ENCODE measurements at regions not wholly inside any gene's neighbourhood (a gene's known extent, or its start where the extent isn't known, plus 50 kb on each side); places are given as distances from the start of the nearest gene placed in this dataset.

- DNase-seq = no peak
These were observed 115.8 kb downstream of the ETNK1 start for GRCh38 chr12:22740656-22741355.

- DNase-seq = no peak
These were observed 118.7 kb downstream of the ETNK1 start for GRCh38 chr12:22743700-22744099.

- DNase-seq = no peak
These were observed 119.2 kb downstream of the ETNK1 start for GRCh38 chr12:22744197-22744596.

GRCh38 chr12:22746720-22747119 is 121.7 kb downstream of the ETNK1 start:
- DNase-seq = no peak

- DNase-seq = no peak
These were observed 130.7 kb downstream of the ETNK1 start for GRCh38 chr12:22755629-22756028.

GRCh38 chr12:22759769-22760674 is 135.1 kb downstream of the ETNK1 start:
- no peak for DNase-seq

- DNase-seq = no peak
These were observed 140.6 kb downstream of the ETNK1 start for GRCh38 chr12:22765421-22766130.

- DNase-seq = no peak
These were observed 142.0 kb downstream of the ETNK1 start for GRCh38 chr12:22766911-22767420.

- DNase-seq = no peak
These were observed 156.4 kb downstream of the ETNK1 start for GRCh38 chr12:22781339-22781738.

- no peak for DNase-seq
These were observed 162.6 kb downstream of the ETNK1 start for GRCh38 chr12:22787557-22787956.

GRCh38 chr12:22788913-22789312 is 163.9 kb downstream of the ETNK1 start:
- DNase-seq = no peak

GRCh38 chr12:22792138-22792537 is 167.2 kb downstream of the ETNK1 start:
- DNase-seq = no peak

- DNase-seq = no peak
These were observed 169.0 kb downstream of the ETNK1 start for GRCh38 chr12:22794017-22794416.

GRCh38 chr12:22796941-22797630 is 172.1 kb downstream of the ETNK1 start:
- no peak for DNase-seq

GRCh38 chr12:22797701-22798100 is 172.7 kb downstream of the ETNK1 start:
- no peak for DNase-seq

- no peak for DNase-seq
These were observed 173.1 kb downstream of the ETNK1 start for GRCh38 chr12:22798116-22798515.

- DNase-seq = no peak
These were observed 174.5 kb downstream of the ETNK1 start for GRCh38 chr12:22799503-22799902.

- DNase-seq = no peak
These were observed 175.4 kb downstream of the ETNK1 start for GRCh38 chr12:22800332-22800731.

GRCh38 chr12:22802883-22803630 is 178.1 kb downstream of the ETNK1 start:
- no peak for DNase-seq

GRCh38 chr12:22803725-22804124 is 178.8 kb downstream of the ETNK1 start:
- no peak for DNase-seq

GRCh38 chr12:22808860-22809259 is 183.9 kb downstream of the ETNK1 start:
- no peak for DNase-seq

- no peak for DNase-seq
These were observed 185.1 kb downstream of the ETNK1 start for GRCh38 chr12:22810036-22810435.
